ENCODE measurements at regions not wholly inside any gene's neighbourhood (a gene's known extent, or its start where the extent isn't known, plus 50 kb on each side); places are given as distances from the start of the nearest gene placed in this dataset.
A peak's percentile ranks its signal among the peaks of the same experiment; 100 is the strongest.

- H3K9me3 ChIP-seq: 0 out of 3 replicates have a peak, but pooled peaks cover 4% of the 10 kb centered on the region
- TF ChIP-seq POLR2A (IDR thresholded peaks at IDR 0.05; ENCODE audit: low read length): no peak
- TF ChIP-seq EHF (CRISPR knock-in tag; IDR thresholded peaks at IDR 0.05): no peak
- TF ChIP-seq RNF2 (IDR thresholded peaks at IDR 0.05; ENCODE audit: borderline replicate concordance, low read depth): no peak
- no peak for TF ChIP-seq SREBF2 (IDR thresholded peaks at IDR 0.05)
- no peak for TF ChIP-seq ZSCAN20 (CRISPR knock-in tag; IDR thresholded peaks at IDR 0.05)
- DNase-seq (ENCODE audit: low read depth in 1 of 2, low spot score in 1 of 2): no peak
- H3K27ac ChIP-seq: no peak overlapping the region
- H3K4me2 ChIP-seq: no peak overlapping the region
- 71% methylated on average over 10 of the region's 10 CpGs for WGBS (ENCODE audit: missing lambda C conversion rate)
- H3K4me1 ChIP-seq: 0 out of 3 replicates have a peak, but pooled peaks cover 3% of the 10 kb centered on the region
- CTCF ChIA-PET: interaction anchor here (0.6 to 2.4 kb wide), 6 partner anchors 9 to 387 kb away, joined by 3 to 13 read pairs (median 3); no protein-coding TSS in a partner anchor
- POLR2A ChIA-PET: no interaction called here
- no peak; a peak in 1 of 6 replicates for ATAC-seq
- H3K4me3 ChIP-seq: no peak overlapping the region
- no peak for FAIRE-seq
Measured at GRCh38 chr14:101709962-101710931, 51.3 kb upstream of the PPP2R5C start.

- FAIRE-seq (no peak), ATAC-seq (no peak), DNase-seq (ENCODE audit: low read depth in 1 of 2, low spot score in 1 of 2) (no peak)
- 0 out of 3 replicates have a peak, but pooled peaks cover 4% of the 10 kb centered on the region for H3K9me3 ChIP-seq
- ChIA-PET CTCF (interaction anchor here (2.4 kb wide), 1 partner anchor 60 kb away, joined by 13 read pairs; no protein-coding TSS in a partner anchor), POLR2A (no interaction called here)
- H3K4me3 ChIP-seq: no peak overlapping the region
- 0 out of 3 replicates have a peak, but pooled peaks cover 3% of the 10 kb centered on the region for H3K4me1 ChIP-seq
- WGBS (ENCODE audit: missing lambda C conversion rate): 68% methylated on average over 6 of the region's 13 CpGs
- TF ChIP-seq RARB (CRISPR knock-in tag; IDR thresholded peaks at IDR 0.05) (no peak), USF2 (IDR thresholded peaks at IDR 0.05) (no peak), CTCF (IDR thresholded peaks at IDR 0.05) (no peak)
- no peak overlapping the region for H3K4me2 ChIP-seq
- H3K27ac ChIP-seq: 0 out of 6 replicates have a peak overlapping the region, but pooled peaks of 1 of the 2 experiments have one; percentile 17
Measured at GRCh38 chr14:101711041-101711856, 50.3 kb upstream of the PPP2R5C start.
